GM12892 (cell line): ENCODE measurements at regions not wholly inside any gene's neighbourhood (a gene's known extent, or its start where the extent isn't known, plus 50 kb on each side); places are given as distances from the start of the nearest gene placed in this dataset.

Experiments used
- POLR2A ChIP-seq: IDR thresholded peaks from 2 replicates; pipeline ENCODE4 v1.6.1; 2011; ENCODE audit warnings: low read depth, low read length, control low read depth
- POLR2AphosphoS5 ChIP-seq: IDR thresholded peaks from 2 replicates; pipeline ENCODE4 v1.6.1; 2011; ENCODE audit warnings: low read depth, low read length, control low read depth
- TAF1 ChIP-seq: IDR thresholded peaks from 2 replicates; pipeline ENCODE4 v1.6.1; 2011; ENCODE audit warnings: low read depth, mild to moderate bottlenecking, control low read depth, low read length, borderline replicate concordance

GRCh38 chr2:58425368-58425767 is 184.2 kb upstream of the FANCL start:
- no peak for TF ChIP-seq POLR2A
- TF ChIP-seq POLR2AphosphoS5: no peak
- TF ChIP-seq TAF1: no peak
